Activated B cell treated with CpG ODN at 0.5 μM for 24 hours (primary cell): ENCODE measurements at regions not wholly inside any gene's neighbourhood (a gene's known extent, or its start where the extent isn't known, plus 50 kb on each side); places are given as distances from the start of the nearest gene placed in this dataset.

Experiments used
- ATAC-seq: fragments of 200-7000 bp; cut with Tn5 transposase; one replicate; pipeline ENCODE4 v1.10.0; 2021; ENCODE audit warnings: low read depth, mild to moderate bottlenecking, moderate library complexity
- CTCF ChIA-PET: fragments of 350-600 bp; sonication (Branson Sonifier 250); formaldehyde crosslinking; loops from one replicate; lab custom pipeline; 2021; ENCODE audit warnings: antibody characterized with exemption; lab: Charles Lee
- POLR2A ChIA-PET: fragments of 350-600 bp; sonication (Branson Sonifier 250); formaldehyde crosslinking; loops from one replicate; lab custom pipeline; 2021; ENCODE audit warnings: antibody characterized with exemption; lab: Charles Lee
- DNase-seq: peaks from one replicate; pipeline ENCODE4 v3.0.0; 2022
- H3K27ac Mint-ChIP-seq: one replicate; pipeline ENCODE4 v1.8.0; 2020; ENCODE audit warnings: mixed read lengths
- H3K27me3 Mint-ChIP-seq: one replicate; pipeline ENCODE4 v1.8.0; 2021; ENCODE audit warnings: mixed read lengths
- H3K36me3 Mint-ChIP-seq: one replicate; pipeline ENCODE4 v1.8.0; 2021; ENCODE audit warnings: low read depth, mixed read lengths
- H3K4me1 Mint-ChIP-seq: one replicate; pipeline ENCODE4 v1.8.0; 2021; ENCODE audit warnings: mixed read lengths
- H3K4me3 Mint-ChIP-seq: one replicate; pipeline ENCODE4 v1.8.0; 2020; ENCODE audit warnings: mild to moderate bottlenecking, mixed read lengths
- H3K9me3 Mint-ChIP-seq: one replicate; pipeline ENCODE4 v1.8.0; 2020; ENCODE audit warnings: mixed read lengths
- CTCF ChIP-seq: fragments of 200-600 bp; IDR thresholded peaks from one replicate; pipeline ENCODE4 v1.8.0; 2022; ENCODE audit warnings: antibody characterized with exemption, mild to moderate bottlenecking
- intact Hi-C: fragments of 100-400 bp; cut with micrococcal nuclease; formaldehyde crosslinking; loops from one replicate; pipeline ENCODE4 v1.15.1; 2024

- H3K27ac Mint-ChIP-seq, result no peak overlapping the region
- no peak for DNase-seq
- CTCF ChIA-PET, result no interaction called here
- H3K4me3 Mint-ChIP-seq, result no peak overlapping the region
- no peak for ATAC-seq
- POLR2A ChIA-PET, result no interaction called here
- peaks cover 7% of the 10 kb centered on the region for H3K9me3 Mint-ChIP-seq
- TF ChIP-seq CTCF, result no peak
- no peaks in the 10 kb centered on the region for H3K27me3 Mint-ChIP-seq
- intact Hi-C loops, result no loop called here
- no peaks in the 10 kb centered on the region for H3K36me3 Mint-ChIP-seq
- H3K4me1 Mint-ChIP-seq, result no peaks in the 10 kb centered on the region
Observed at GRCh38 chr21:19130379-19131028, 726.9 kb upstream of the TMPRSS15 start.

GRCh38 chr21:19141511-19141910, 737.9 kb upstream of the TMPRSS15 start:
- DNase-seq, result no peak
- no peak for TF ChIP-seq CTCF
- Mint-ChIP-seq H3K9me3 (no peaks in the 10 kb centered on the region), H3K4me1 (no peaks in the 10 kb centered on the region), H3K27me3 (no peaks in the 10 kb centered on the region), H3K27ac (no peak overlapping the region), H3K4me3 (no peak overlapping the region), H3K36me3 (no peaks in the 10 kb centered on the region)
- no peak for ATAC-seq
- POLR2A ChIA-PET, result no interaction called here
- CTCF ChIA-PET, result no interaction called here
- intact Hi-C loops, result no loop called here

- POLR2A ChIA-PET, result no interaction called here
- no peak for TF ChIP-seq CTCF
- peaks cover 3% of the 10 kb centered on the region for H3K9me3 Mint-ChIP-seq
- no peak overlapping the region for H3K27ac Mint-ChIP-seq
- no peak overlapping the region for H3K4me3 Mint-ChIP-seq
- intact Hi-C loops, result no loop called here
- H3K4me1 Mint-ChIP-seq, result no peaks in the 10 kb centered on the region
- CTCF ChIA-PET, result no interaction called here
- DNase-seq (no peak), ATAC-seq (no peak)
- H3K36me3 Mint-ChIP-seq, result no peaks in the 10 kb centered on the region
- H3K27me3 Mint-ChIP-seq, result no peaks in the 10 kb centered on the region
Observed at GRCh38 chr21:19145682-19146293, 742.2 kb upstream of the TMPRSS15 start.

GRCh38 chr21:19148056-19148455, 744.5 kb upstream of the TMPRSS15 start:
- ChIA-PET POLR2A (no interaction called here), CTCF (no interaction called here)
- intact Hi-C loops, result no loop called here
- no peaks in the 10 kb centered on the region for H3K36me3 Mint-ChIP-seq
- no peak overlapping the region for H3K27ac Mint-ChIP-seq
- ATAC-seq (no peak), DNase-seq (no peak)
- H3K27me3 Mint-ChIP-seq, result no peaks in the 10 kb centered on the region
- no peaks in the 10 kb centered on the region for H3K4me1 Mint-ChIP-seq
- no peak overlapping the region for H3K4me3 Mint-ChIP-seq
- no peak for TF ChIP-seq CTCF
- peaks cover 3% of the 10 kb centered on the region for H3K9me3 Mint-ChIP-seq

- intact Hi-C loops, result no loop called here
Observed at GRCh38 chr21:19171585-19171984, 768.0 kb upstream of the TMPRSS15 start.

More at GRCh38 chr21:19171585-19171984, 768.0 kb upstream of the TMPRSS15 start:
- TF ChIP-seq CTCF, result no peak
- ATAC-seq (no peak), DNase-seq (no peak)
- peaks cover 3% of the 10 kb centered on the region for H3K9me3 Mint-ChIP-seq
- H3K36me3 Mint-ChIP-seq, result no peaks in the 10 kb centered on the region
- no peak overlapping the region for H3K27ac Mint-ChIP-seq
- ChIA-PET POLR2A (no interaction called here), CTCF (no interaction called here)
- no peak overlapping the region for H3K4me3 Mint-ChIP-seq
- H3K4me1 Mint-ChIP-seq, result no peaks in the 10 kb centered on the region
- no peaks in the 10 kb centered on the region for H3K27me3 Mint-ChIP-seq
